DND-41 (cell line): ENCODE measurements at regions not wholly inside any gene's neighbourhood (a gene's known extent, or its start where the extent isn't known, plus 50 kb on each side); places are given as distances from the start of the nearest gene placed in this dataset.

Experiments used
- CTCF ChIP-seq: IDR thresholded peaks from 2 replicates; pipeline ENCODE4 v1.5.1; 2012; ENCODE audit warnings: borderline replicate concordance, low read length, moderate library complexity, mild to moderate bottlenecking; ENCODE audit not compliant: poor library complexity, severe bottlenecking; ENCODE audit errors: extremely low read depth
- EZH2 ChIP-seq: IDR thresholded peaks from 3 replicates; pipeline ENCODE4 v1.6.1; 2012; ENCODE audit warnings: borderline replicate concordance, low read depth, mild to moderate bottlenecking, moderate library complexity, low read length, inconsistent platforms; ENCODE audit not compliant: severe bottlenecking

- TF ChIP-seq CTCF (no peak), EZH2 (no peak)
Measured at GRCh38 chrX:95056901-95057300, 1382.9 kb downstream of the FAM133A start.
